ENCODE measurements at regions not wholly inside any gene's neighbourhood (a gene's known extent, or its start where the extent isn't known, plus 50 kb on each side); places are given as distances from the start of the nearest gene placed in this dataset.

DNA sequence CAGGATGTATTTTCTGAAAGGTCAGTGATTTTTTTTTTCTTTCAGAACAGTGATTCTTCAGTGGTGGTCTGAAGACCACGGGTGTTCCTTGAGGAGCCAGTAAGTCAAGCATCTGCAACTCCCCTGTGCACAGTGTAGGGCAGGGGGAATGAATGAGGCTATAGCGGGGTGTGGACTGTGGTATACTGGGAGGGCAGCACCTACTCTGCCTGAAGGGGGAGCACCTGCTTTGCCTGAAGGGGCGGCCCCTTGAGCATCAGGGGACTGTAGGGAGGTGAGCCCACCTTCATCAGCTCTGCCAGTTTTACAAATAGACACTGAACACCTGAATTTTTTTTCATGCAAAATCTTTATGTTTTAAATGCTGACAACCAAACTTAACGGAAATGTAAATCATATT is 77.5 kb upstream of the RIPOR2 start:
- H3K9ac ChIP-seq (ENCODE audit: low read depth, low read length): no peak overlapping the region
- H2AFZ ChIP-seq (ENCODE audit: low read depth, low read length): no peak overlapping the region
- no peak overlapping the region for H3K4me3 ChIP-seq (ENCODE audit: low read depth in 1 of 2, low read length in 2 of 2)
- ATAC-seq (ENCODE audit: insufficient read depth, low read depth) (peak; percentile 36; the same call in 1 of the 3 replicates), DNase-seq (no peak)
- H3K27ac ChIP-seq (ENCODE audit: low read length): no peak overlapping the region
- H3K4me1 ChIP-seq (ENCODE audit: insufficient read depth, low read length): peaks cover 36% of the 10 kb centered on the region
- peaks cover 17% of the 10 kb centered on the region for H3K79me2 ChIP-seq (ENCODE audit: insufficient read depth, low read length)
- no peak overlapping the region for H3K4me2 ChIP-seq (ENCODE audit: insufficient read depth, low read length)
- H3K9me3 ChIP-seq (ENCODE audit: insufficient read depth, low read length, severe bottlenecking): no peaks in the 10 kb centered on the region
- H4K20me1 ChIP-seq (ENCODE audit: insufficient read depth, low read length): no peaks in the 10 kb centered on the region
- TF ChIP-seq, protein P1, sequence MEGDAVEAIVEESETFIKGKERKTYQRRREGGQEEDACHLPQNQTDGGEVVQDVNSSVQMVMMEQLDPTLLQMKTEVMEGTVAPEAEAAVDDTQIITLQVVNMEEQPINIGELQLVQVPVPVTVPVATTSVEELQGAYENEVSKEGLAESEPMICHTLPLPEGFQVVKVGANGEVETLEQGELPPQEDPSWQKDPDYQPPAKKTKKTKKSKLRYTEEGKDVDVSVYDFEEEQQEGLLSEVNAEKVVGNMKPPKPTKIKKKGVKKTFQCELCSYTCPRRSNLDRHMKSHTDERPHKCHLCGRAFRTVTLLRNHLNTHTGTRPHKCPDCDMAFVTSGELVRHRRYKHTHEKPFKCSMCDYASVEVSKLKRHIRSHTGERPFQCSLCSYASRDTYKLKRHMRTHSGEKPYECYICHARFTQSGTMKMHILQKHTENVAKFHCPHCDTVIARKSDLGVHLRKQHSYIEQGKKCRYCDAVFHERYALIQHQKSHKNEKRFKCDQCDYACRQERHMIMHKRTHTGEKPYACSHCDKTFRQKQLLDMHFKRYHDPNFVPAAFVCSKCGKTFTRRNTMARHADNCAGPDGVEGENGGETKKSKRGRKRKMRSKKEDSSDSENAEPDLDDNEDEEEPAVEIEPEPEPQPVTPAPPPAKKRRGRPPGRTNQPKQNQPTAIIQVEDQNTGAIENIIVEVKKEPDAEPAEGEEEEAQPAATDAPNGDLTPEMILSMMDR (IDR thresholded peaks at IDR 0.05; ENCODE audit: borderline replicate concordance, extremely low read depth, low read length, poor library complexity, severe bottlenecking): peak; percentile 49
- TF ChIP-seq EZH2 (IDR thresholded peaks at IDR 0.05; ENCODE audit: borderline replicate concordance, low read depth, low read length, severe bottlenecking): no peak
- H3K27me3 ChIP-seq (ENCODE audit: insufficient read depth, low read length, poor library complexity): no peaks in the 10 kb centered on the region
- H3K36me3 ChIP-seq (ENCODE audit: insufficient read depth, low read length): peaks cover 4% of the 10 kb centered on the region

DNA sequence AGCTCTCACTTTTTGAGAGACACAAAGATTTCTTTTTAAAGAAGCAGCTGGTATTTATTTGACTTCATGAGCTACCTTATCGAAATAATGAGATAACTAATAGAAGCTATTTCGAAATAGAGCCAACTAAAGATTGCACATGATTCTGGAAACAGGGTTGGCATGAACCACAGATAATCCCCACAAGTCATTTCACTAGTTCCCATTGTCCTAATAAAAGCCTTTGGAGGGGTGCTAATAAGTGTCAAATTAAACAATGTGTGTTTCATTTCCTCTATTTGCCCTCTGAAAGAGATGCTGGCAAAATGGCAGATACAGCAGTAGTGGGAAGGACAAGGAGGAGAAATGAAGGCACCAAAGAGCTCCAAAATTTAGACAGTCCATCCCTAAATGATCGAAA is 78.6 kb upstream of the RIPOR2 start:
- DNase-seq (no peak), ATAC-seq (ENCODE audit: insufficient read depth, low read depth) (no peak)
- H3K9me3 ChIP-seq (ENCODE audit: insufficient read depth, low read length, severe bottlenecking): no peaks in the 10 kb centered on the region
- H3K4me3 ChIP-seq (ENCODE audit: low read depth in 1 of 2, low read length in 2 of 2): no peak overlapping the region
- H3K27me3 ChIP-seq (ENCODE audit: insufficient read depth, low read length, poor library complexity): no peaks in the 10 kb centered on the region
- H3K4me2 ChIP-seq (ENCODE audit: insufficient read depth, low read length): no peak overlapping the region
- H3K36me3 ChIP-seq (ENCODE audit: insufficient read depth, low read length): peaks cover 4% of the 10 kb centered on the region
- H3K79me2 ChIP-seq (ENCODE audit: insufficient read depth, low read length): peaks cover 14% of the 10 kb centered on the region
- H3K9ac ChIP-seq (ENCODE audit: low read depth, low read length): no peak overlapping the region
- no peak overlapping the region for H3K27ac ChIP-seq (ENCODE audit: low read length)
- TF ChIP-seq, protein P1 (IDR thresholded peaks at IDR 0.05; ENCODE audit: borderline replicate concordance, extremely low read depth, low read length, poor library complexity, severe bottlenecking): no peak
- no peak for TF ChIP-seq EZH2 (IDR thresholded peaks at IDR 0.05; ENCODE audit: borderline replicate concordance, low read depth, low read length, severe bottlenecking)
- H3K4me1 ChIP-seq (ENCODE audit: insufficient read depth, low read length): peaks cover 25% of the 10 kb centered on the region
- H4K20me1 ChIP-seq (ENCODE audit: insufficient read depth, low read length): no peaks in the 10 kb centered on the region
- no peak overlapping the region for H2AFZ ChIP-seq (ENCODE audit: low read depth, low read length)

DNA sequence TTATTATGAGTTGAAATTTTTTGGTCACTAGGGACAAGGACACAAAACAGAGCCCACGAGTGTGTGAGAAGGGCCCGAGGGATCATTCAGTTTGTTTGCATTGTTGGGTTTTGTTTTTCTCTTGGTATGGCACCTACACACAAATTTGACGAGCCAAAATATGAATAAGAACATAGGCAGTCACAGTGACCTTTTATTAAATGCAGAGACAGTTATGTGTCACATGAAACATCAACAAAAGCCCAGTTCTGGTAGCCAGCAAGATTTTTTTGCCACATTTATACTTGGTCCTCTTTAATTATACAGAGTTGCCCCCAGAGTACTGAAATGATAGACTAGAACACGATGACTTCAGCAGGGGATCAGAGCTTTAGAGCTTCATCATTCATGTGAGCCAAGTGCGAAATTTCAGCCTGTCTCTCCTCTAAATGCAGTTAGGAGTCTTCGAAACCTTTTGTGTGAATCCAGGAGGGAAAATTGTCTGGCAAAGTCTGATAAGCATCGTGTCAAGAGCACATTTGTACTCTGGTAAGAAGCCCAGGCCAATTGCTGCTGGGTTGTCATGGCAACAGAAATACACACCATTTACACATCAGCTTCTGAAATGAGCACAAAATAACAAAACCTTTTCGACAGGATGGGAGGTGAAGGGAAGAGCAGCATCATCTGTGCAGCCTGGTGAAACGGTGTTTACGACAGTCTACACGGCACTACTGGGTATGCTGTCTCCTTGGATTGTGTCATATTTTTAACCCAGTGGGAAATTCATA is 79.2 kb upstream of the RIPOR2 start:
- no peak for DNase-seq
- Histone ChIP-seq H3K27ac (ENCODE audit: low read length) (no peak overlapping the region), H3K9me3 (ENCODE audit: insufficient read depth, low read length, severe bottlenecking) (no peaks in the 10 kb centered on the region), H3K4me2 (ENCODE audit: insufficient read depth, low read length) (no peak overlapping the region), H3K4me1 (ENCODE audit: insufficient read depth, low read length) (peaks cover 19% of the 10 kb centered on the region), H3K36me3 (ENCODE audit: insufficient read depth, low read length) (peaks cover 4% of the 10 kb centered on the region), H4K20me1 (ENCODE audit: insufficient read depth, low read length) (no peaks in the 10 kb centered on the region), H3K9ac (ENCODE audit: low read depth, low read length) (no peak overlapping the region), H3K27me3 (ENCODE audit: insufficient read depth, low read length, poor library complexity) (no peaks in the 10 kb centered on the region), H2AFZ (ENCODE audit: low read depth, low read length) (no peak overlapping the region), H3K4me3 (ENCODE audit: low read depth in 1 of 2, low read length in 2 of 2) (no peak overlapping the region), H3K79me2 (ENCODE audit: insufficient read depth, low read length) (peaks cover 14% of the 10 kb centered on the region)
- no peak for TF ChIP-seq EZH2 (IDR thresholded peaks at IDR 0.05; ENCODE audit: borderline replicate concordance, low read depth, low read length, severe bottlenecking)
- TF ChIP-seq, protein P1 (IDR thresholded peaks at IDR 0.05; ENCODE audit: borderline replicate concordance, extremely low read depth, low read length, poor library complexity, severe bottlenecking): no peak
- no peak for ATAC-seq (ENCODE audit: insufficient read depth, low read depth)

Data from DND-41 (cell line).